Psoas muscle (tissue), 7 donors: ENCODE measurements at regions not wholly inside any gene's neighbourhood (a gene's known extent, or its start where the extent isn't known, plus 50 kb on each side); places are given as distances from the start of the nearest gene placed in this dataset.

ENCODE experiments used
- ATAC-seq, 4 donors: fragments of 200-7000 bp; cut with Tn5 transposase; one replicate each; pipeline ENCODE4 v1.9.1; 2020; ENCODE audit warnings: moderate library complexity in 3 of 4, mild to moderate bottlenecking in 2 of 4
- DNase-seq, 2 donors: peaks; one replicate each; pipeline ENCODE4 v3.0.0-alpha.2; 2020
- H3K27ac ChIP-seq: fragments of 200-600 bp; one replicate; pipeline ENCODE4 v1.8.0; 2022
- H3K27me3 ChIP-seq, 3 donors: fragments of 200-600 bp in 1 of 3; one replicate each; pipeline versions ENCODE4 v1.6.1 to v1.8.0; 2013 to 2022; ENCODE audit warnings: low read length in 2 of 3, mild to moderate bottlenecking in 2 of 3, moderate library complexity in 1 of 3; ENCODE audit not compliant: insufficient read depth in 3 of 3
- H3K36me3 ChIP-seq, 2 donors: fragments of 200-600 bp in 1 of 2; one replicate each; pipeline versions ENCODE4 v1.6.1 to v1.8.0; 2013 to 2022; ENCODE audit warnings: low read depth in 1 of 2, mild to moderate bottlenecking in 1 of 2, moderate library complexity in 1 of 2; ENCODE audit not compliant: insufficient read depth in 1 of 2
- H3K4me1 ChIP-seq: fragments of 200-600 bp; one replicate; pipeline ENCODE4 v1.8.0; 2022
- H3K4me3 ChIP-seq: fragments of 200-600 bp; one replicate; pipeline ENCODE4 v1.8.0; 2022; ENCODE audit warnings: mild to moderate bottlenecking
- H3K9me3 ChIP-seq: fragments of 200-600 bp; one replicate; pipeline ENCODE4 v1.8.0; 2022
- WGBS, 3 donors: extraction: QIAGEN DNeasy Blood & Tissue Kit; methylation state at CpG; one replicate each; pipeline versions ENCODE4 v1.1.6 to v1.1.7; 2013; 5-methylcytosine and 5-hydroxymethylcytosine counted together
- intact Hi-C, 2 donors: fragments of 100-400 bp; cut with DNase I; formaldehyde crosslinking; loops; one replicate each; pipeline versions ENCODE4 v1.11.0 to v1.14.2; 2022
- TF ChIP-seq, protein P1 (sequence below): fragments of 200-600 bp; IDR thresholded peaks from one replicate; pipeline ENCODE4 v1.8.0; 2022; ENCODE audit warnings: antibody characterized with exemption
- donor health status: healthy with polysubstance abuse.
- donor health status: DM: no; HTN: no; CAD: no; lungs with moderate emphysema.
- donor health status: Bipolar disorder and iron deficiency.
- donor health status: healthy.
- donor health status: DM: yes; HTN: yes; CAD: no.
- donor health status: DM: no; HTN: no; CAD: no.
- donor health status: DM: yes; HTN: yes; CAD: no.

DNA sequence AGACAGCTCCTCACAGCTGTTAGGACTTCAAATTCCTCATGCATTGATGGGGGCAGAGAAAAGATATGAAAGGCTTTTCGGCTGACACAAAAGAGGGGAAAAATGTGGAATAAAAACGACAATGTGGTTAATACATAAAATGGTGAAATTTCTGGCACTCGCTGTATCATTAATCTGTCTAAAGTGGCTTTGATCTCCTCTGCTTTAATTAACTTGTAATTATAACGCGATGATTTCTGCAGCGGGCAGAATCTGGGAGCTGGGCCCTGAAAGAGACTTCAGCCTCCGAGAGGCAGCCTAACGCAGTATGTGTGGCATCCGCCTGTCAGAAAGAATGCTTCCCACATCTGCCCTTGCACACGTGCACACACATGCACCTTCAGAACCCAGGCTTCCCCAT lies 144.1 kb upstream of the IGSF21 start:
- ATAC-seq (no peak), DNase-seq (no peak)
- intact Hi-C loops: no loop called here
- 70 to 75% (median 73%) methylated on average over 10 of the region's 10 CpGs for WGBS, 3 donors
- H3K4me1 ChIP-seq: no peaks in the 10 kb centered on the region
- H3K4me3 ChIP-seq: no peak overlapping the region
- H3K27me3 ChIP-seq: peaks cover 0 to 20% (median 3%) of the 10 kb centered on the region in 3 donors
- TF ChIP-seq, protein P1, sequence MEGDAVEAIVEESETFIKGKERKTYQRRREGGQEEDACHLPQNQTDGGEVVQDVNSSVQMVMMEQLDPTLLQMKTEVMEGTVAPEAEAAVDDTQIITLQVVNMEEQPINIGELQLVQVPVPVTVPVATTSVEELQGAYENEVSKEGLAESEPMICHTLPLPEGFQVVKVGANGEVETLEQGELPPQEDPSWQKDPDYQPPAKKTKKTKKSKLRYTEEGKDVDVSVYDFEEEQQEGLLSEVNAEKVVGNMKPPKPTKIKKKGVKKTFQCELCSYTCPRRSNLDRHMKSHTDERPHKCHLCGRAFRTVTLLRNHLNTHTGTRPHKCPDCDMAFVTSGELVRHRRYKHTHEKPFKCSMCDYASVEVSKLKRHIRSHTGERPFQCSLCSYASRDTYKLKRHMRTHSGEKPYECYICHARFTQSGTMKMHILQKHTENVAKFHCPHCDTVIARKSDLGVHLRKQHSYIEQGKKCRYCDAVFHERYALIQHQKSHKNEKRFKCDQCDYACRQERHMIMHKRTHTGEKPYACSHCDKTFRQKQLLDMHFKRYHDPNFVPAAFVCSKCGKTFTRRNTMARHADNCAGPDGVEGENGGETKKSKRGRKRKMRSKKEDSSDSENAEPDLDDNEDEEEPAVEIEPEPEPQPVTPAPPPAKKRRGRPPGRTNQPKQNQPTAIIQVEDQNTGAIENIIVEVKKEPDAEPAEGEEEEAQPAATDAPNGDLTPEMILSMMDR: no peak
- no peak overlapping the region for H3K27ac ChIP-seq
- no peaks in the 10 kb centered on the region for H3K36me3 ChIP-seq
- H3K9me3 ChIP-seq: no peaks in the 10 kb centered on the region

DNA sequence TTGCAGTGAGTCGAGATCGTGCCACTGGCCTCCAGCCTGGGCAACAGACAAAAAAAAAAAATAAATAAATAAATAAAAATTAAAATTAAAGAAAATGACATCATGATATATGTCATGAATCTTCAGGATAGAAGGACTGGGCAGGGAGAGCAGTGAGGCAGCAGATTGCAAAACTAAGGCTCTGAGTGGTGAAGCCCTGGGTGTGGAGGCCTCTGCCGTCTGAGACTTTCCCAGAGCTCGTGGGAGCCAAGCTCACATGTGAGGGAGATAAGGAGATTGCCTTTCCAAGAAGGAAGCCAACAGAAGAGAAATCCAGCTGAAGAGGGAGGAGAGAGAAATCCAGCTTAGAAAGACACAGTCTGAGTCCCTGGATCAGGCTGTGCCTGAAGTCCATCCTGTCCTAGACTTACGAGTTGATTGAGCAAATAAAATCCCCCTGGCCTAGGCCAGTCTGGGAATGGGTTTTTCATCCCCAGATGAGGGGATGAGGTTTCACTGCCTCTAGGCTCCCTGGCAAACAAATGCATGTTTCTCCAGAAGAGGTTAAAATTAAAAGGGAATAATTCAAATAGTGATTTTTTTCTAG lies 142.0 kb upstream of the IGSF21 start:
- peaks cover 0 to 25% (median 3%) of the 10 kb centered on the region in 3 donors for H3K27me3 ChIP-seq
- H3K4me1 ChIP-seq: no peaks in the 10 kb centered on the region
- TF ChIP-seq, protein P1: no peak
- no peak overlapping the region for H3K4me3 ChIP-seq
- H3K27ac ChIP-seq: no peak overlapping the region
- intact Hi-C loops: no loop called here
- ATAC-seq (no peak), DNase-seq (peak in 1 of 2 donors; percentile 31)
- WGBS, 3 donors: 73 to 82% (median 82%) methylated on average over 5 of the region's 5 CpGs
- H3K9me3 ChIP-seq: no peaks in the 10 kb centered on the region
- H3K36me3 ChIP-seq: no peaks in the 10 kb centered on the region

DNA sequence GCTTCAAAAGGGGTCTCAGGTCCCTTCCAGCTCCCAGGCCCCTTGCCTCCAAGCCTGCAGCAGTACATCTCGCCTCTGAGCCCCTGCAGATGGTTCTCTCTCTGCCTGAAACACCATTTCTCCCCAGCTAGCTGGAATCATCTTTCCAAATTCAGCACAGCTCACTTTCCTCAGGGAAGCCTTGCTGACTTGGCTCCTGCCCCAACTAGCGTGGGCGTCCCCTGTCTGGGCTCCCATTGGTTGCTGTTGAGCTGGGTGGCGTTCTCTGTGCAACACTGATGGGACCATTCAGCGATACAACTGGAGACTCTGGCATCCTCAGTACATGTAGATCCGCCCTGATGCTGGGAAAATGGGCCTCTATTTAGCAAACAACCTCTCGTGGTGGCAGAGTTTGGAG lies 141.3 kb upstream of the IGSF21 start:
- TF ChIP-seq, protein P1: no peak
- DNase-seq (peak in 1 of 2 donors; percentile 39), ATAC-seq (no peak)
- Histone ChIP-seq H3K4me1 (no peaks in the 10 kb centered on the region), H3K4me3 (no peak overlapping the region), H3K36me3 (no peaks in the 10 kb centered on the region), H3K27me3 (peaks cover 0 to 18% (median 3%) of the 10 kb centered on the region in 3 donors), H3K27ac (no peak overlapping the region), H3K9me3 (no peaks in the 10 kb centered on the region)
- intact Hi-C loops: no loop called here
- WGBS, 3 donors: 38 to 46% (median 42%) methylated on average over 7 of the region's 7 CpGs

DNA sequence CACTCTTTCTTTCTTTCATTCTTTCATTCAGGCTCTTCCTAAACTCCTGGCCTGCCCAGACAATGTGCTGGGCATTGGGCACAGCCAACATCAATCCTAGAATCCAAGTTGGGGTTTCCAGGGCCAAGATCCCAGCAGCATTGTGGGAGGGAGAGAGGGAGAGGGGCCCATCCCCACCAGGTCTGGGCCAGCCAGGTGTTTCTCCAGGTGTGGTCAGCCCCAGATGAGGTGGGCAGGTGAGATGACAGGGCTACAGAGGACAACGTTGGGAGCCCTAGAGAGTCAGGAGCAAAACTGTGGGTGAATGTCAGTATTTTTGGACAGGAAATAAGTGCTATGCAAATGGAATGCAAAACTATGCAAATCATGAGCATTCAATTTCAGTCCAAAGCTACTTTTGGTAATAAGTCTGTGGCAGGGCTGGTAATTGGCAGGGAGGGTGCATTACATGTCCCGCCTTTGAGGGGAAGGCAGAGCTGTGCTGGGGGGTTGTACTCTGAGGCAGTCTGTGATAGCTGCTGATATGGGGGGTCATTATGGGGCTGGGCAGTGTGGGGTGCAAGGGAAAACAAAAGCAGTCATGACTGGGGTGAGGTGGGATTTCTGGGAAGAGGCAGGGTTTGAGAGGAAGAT lies 139.9 kb upstream of the IGSF21 start:
- Histone ChIP-seq H3K4me3 (no peak overlapping the region), H3K27me3 (peaks cover 0 to 10% (median 1%) of the 10 kb centered on the region in 3 donors), H3K9me3 (no peaks in the 10 kb centered on the region), H3K36me3 (no peaks in the 10 kb centered on the region), H3K4me1 (no peaks in the 10 kb centered on the region), H3K27ac (no peak overlapping the region)
- DNase-seq: no peak
- TF ChIP-seq, protein P1: no peak
- WGBS, 3 donors: 70 to 75% (median 74%) methylated on average over 2 of the region's 2 CpGs
- intact Hi-C loops: no loop called here
- no peak for ATAC-seq
